Right ventricle myocardium inferior (tissue), 1 donor: ENCODE measurements at regions not wholly inside any gene's neighbourhood (a gene's known extent, or its start where the extent isn't known, plus 50 kb on each side); places are given as distances from the start of the nearest gene placed in this dataset.
A peak's percentile ranks its signal among the peaks of the same experiment; 100 is the strongest.

ENCODE experiments used
- ATAC-seq: fragments of 200-7000 bp; cut with Tn5 transposase; one replicate; pipeline ENCODE4 v1.9.1; 2020; ENCODE audit warnings: mild to moderate bottlenecking, moderate library complexity
- DNase-seq: peaks from one replicate; pipeline ENCODE4 v3.0.0; 2021; ENCODE audit errors: missing footprints
- intact Hi-C: fragments of 100-400 bp; cut with DNase I; formaldehyde crosslinking; loops from one replicate; pipeline ENCODE4 v1.11.0; 2022
- donor health status: DM: no; HTN: yes; CAD: no; lungs with severe emphysema.

DNA sequence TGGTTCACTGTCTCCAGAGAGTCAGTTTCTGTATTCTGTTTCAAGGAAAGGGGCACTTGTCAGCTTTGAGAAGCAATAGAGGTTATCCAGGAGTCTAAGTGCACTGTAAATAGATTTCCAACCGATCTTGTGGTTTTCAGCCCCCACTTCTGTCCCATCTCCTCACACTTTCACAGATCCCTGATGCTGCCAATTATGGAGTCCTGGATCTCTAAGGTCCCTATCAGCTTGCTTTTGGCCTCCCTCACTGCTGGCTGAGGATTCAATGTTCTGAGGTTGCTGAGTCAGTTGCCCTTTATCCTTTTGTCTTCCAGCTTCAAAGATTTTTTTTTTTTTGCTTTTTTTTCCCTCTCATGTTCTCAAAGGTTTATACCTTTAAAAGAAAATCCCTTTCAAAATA, 98.4 kb downstream of the DIRAS3 start:
- ATAC-seq (peak; percentile 76), DNase-seq (no peak)
- intact Hi-C loops: no loop called here

DNA sequence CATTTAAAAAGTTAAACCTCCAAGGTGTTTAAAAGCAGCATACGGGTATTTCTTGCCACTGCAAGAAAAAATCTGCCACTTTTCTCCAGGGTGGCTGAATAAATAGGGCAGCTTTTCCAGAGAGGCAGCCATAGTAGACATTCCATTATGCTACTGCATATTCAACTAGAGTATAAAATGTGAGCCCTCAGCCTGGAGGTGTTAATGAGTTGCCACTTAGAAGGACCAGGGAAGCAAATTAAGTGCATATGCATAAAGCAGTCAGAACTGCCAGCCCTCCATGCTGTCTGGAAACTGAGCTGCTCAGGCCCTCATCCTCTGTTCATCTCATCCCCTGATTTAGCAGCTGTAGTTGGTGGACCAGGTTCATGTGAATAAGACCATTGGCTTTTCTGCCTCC, 99.4 kb downstream of the DIRAS3 start:
- DNase-seq (no peak), ATAC-seq (no peak)
- intact Hi-C loops: no loop called here

DNA sequence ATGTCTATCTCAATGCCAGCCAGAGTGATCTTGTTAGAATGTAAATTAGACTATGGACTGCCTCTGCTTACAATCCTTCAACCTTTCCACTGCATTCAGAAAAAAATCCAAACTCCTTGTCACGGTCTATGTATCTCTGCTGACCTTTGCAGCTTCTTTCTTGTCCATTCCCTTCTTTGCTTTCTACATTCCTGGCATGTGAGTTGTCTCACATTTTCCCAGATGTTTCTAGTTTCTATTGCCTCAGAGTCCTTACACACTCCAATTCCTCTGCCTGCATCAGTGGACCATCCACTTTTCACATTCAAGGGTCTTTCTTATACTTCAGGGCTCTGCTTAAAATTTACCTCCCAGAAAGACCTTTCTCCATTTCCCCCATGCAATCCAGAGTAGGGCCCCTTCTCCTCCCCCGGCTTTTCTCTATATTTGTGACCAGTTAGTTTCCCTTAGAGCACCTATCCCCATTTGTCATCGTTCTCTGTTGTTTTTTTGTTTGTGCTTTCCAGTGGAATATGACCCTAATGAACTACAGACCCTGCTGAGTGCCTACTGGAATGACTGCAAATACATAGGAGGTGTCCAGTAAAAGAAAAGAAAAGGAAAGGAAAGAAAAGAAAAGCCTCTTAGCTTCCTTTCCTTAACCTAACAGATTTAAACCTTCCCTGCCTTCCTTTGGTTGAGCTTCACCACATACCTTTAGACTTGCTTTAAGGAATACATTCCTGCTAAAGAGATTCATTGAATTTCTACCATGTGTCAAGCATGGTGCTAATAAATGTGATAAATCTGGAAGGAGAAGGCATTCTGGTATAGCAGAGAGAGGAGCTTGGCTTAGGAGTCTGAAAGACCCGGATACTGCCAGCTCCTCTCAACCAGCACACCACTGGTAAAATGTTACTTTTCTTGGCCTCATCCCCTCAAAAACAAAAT, 102.0 kb downstream of the DIRAS3 start:
- ATAC-seq: no peak
- DNase-seq: no peak
- intact Hi-C loops: loop anchor here (5.0 kb wide), 1 partner anchor 86 kb away; no protein-coding TSS in a partner anchor

DNA sequence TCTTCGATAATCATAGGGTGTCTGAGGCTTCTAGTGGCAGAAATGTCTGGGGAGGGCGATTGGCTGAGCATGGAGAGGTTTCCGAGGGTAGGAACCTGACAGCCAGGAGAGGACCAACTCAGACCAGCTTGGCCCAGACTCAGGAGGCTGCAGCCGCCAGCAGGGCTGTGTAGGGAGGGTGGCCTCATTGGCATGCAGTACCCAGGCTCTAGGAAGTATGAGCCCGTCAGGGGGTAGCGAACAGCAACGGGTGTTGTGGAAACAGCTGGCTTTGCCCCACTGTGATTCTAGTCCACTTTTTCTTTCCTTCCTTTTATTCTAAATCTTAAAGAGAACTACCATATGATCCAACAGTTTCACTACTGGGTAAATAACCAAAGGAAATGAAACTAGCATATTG, 103.3 kb downstream of the DIRAS3 start:
- DNase-seq (no peak), ATAC-seq (peak; percentile 79)
- intact Hi-C loops: loop anchor here (5.0 kb wide), 1 partner anchor 85 kb away; no protein-coding TSS in a partner anchor

DNA sequence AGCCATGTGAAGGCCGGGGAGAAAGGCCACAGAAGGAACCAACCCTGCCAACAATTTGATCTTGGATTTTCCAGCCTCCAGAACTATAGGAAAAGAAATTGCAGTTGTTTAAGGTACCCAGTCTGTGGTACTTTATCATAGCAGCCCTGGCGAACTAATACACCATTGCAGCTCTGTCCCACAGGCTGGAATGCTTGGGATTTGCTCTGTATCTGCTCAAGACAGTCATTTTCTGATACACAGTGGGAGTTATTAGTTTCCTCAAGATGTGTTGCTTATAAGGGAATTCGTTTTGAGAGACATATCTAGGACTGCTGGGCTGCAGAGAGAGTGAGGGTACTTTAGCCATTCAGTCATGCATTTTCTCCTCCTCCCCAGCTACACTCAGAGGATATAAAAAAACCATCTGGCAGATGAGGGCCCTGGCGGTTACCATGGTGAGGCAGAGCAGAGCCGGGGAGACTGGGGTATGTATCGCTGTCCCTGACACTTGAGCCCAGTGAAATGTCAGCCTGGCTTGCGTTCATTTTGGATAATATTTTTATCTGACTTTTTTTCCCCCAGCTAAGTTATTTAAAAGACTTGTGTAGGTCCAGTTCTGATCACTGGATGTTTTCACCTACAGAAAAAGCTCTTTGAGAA, 104.6 kb downstream of the DIRAS3 start:
- DNase-seq (peak; percentile 68), ATAC-seq (peak; percentile 88)
- intact Hi-C loops: loop anchor here (5.0 kb wide), 1 partner anchor 84 kb away; no protein-coding TSS in a partner anchor

DNA sequence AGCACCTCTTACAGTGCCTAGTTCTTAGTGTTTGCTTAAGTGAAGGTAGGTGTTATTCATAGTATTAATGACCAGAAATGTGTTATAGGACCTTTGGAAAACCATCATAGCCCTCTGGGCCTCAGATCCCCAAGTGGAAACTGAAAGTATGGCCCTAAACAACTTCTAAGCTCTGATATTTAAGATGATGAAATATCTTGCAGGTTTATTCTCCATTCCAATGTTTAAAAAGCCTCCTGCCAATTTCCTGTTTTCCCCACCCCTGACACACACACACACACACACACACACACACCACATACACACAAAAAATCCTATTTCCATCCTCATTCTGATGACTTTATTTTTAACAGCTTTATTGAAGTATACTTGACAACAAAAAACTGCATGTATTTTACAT, 108.2 kb downstream of the DIRAS3 start:
- ATAC-seq (no peak), DNase-seq (no peak)
- intact Hi-C loops: no loop called here

DNA sequence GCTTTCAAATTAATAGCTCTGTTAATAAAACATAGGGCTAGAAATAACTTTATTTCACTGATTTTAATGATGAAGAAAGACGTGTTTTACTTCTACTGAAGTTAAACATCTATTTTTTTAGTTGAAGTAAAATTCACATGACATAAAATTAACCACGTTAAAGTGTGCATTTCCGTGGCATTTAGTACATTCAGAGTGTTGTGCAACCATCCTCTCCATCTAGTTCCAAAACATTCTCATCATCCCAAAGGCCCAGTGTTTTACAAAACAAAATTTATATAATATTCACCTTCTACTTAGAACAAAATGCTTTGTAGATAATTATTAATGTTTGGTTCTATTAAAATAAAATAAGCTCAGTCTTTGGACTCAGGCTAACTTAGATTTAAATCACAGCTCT, 108.5 kb upstream of the GNG12 start:
- intact Hi-C loops: no loop called here
- no peak for ATAC-seq
- DNase-seq: no peak

DNA sequence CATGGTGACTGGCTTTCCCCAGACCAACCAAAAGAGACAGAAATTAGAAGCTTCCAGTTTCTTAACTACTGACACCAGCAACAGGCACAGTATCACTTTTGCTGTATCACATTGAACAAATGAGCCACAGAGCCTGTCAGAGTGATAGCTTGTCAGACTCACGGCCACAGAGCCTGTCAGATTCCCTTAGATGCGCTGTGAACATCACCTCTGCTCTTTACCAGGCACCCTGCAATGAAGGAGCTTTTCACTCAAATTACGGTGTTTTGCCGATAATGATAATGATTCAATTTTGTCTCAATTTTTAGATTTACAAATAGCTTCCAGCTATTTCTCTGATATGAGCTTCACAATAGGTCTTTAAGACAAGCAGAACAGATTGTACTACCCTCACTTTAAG, 107.9 kb upstream of the GNG12 start:
- DNase-seq: no peak
- intact Hi-C loops: no loop called here
- no peak for ATAC-seq

DNA sequence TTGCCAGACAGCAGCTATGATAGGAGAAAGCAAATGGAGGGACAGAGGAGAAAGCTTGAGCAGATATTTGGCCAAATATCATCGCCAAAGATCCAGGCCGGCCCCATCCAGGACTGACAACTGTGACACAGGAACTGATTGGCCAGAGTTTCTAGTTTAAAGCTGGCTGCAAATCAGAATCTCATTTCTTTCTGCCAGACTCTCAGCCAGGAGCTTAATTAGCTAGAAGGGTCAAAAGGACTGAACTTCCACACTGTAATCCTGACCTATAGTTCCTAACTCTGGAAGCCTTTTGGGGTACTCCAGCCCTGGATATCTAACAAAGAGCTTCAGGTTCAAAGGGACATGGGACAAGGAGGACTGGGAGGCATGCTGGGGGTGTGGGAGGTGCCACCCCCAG, 106.7 kb upstream of the GNG12 start:
- no peak for DNase-seq
- intact Hi-C loops: no loop called here
- peak; percentile 47 for ATAC-seq

DNA sequence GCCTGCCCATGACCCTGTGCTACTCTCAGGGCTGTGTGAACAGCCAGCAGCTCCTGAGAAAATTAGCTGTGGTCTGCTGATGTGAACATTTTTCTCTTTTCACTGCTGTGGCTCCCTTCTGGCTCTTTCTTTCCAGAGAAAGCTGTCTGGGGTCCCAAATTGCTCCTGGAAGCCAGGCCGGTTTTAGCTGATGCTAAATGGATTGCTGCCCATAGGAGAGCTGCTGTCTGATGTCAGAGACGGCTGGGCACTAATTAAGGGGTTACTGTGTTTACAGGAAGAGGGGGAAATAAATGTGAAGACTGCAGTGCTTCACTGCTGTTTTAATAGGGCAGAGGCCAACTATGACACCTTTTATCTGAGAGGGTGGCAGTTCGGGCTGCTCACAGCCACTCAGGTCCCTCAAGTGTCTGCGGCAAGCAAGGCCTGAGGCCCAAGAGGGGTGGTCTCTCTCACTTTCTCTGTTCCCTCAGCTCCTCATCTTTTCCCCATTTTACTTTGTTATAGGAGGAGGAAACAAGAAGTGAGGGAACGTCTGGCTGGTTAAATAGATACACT, 106.0 kb upstream of the GNG12 start:
- intact Hi-C loops: no loop called here
- DNase-seq: no peak
- ATAC-seq: peak; percentile 42

DNA sequence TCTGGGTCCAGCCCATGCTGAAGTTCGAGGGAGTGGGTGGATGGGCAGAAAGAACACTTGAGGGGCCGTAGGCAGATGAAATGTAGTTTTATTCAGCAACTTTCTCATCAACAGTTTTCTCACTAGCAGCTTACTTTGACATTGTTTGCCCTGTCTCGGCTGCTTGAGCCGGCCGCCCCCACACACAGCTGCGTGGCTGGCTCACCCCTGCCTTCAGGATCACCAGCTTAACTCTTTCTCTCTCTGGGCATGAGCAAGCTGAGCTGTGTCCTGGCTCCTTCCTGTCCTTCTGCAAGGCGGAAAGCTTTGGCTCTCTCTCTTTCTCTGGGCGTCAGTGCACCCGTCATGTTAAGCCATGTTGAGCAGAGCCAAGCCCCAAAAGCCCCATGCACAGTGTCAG, 104.4 kb upstream of the GNG12 start:
- intact Hi-C loops: no loop called here
- no peak for ATAC-seq

DNA sequence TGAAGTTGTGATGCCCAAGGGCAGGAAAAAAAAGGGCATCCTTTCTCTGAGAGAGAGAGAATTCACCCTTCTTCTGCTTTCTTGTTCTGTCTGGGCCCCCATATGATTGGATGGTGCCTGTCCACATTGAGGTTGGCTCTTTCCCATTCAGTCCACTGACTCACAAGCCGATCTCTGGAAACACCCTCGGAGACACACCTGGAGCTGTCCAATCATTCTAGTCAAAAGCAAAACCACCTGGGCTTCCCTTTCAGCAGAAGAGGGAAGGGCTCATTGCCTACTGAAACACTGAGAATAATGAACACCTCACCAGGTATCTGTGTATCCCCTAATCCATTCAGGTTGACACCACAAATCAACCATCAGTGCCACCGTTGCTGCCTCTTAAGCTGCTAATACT, 103.7 kb upstream of the GNG12 start:
- DNase-seq (no peak), ATAC-seq (no peak)
- intact Hi-C loops: no loop called here

More for the DNA sequence above, 104.4 kb upstream of the GNG12 start:
- DNase-seq: no peak

DNA sequence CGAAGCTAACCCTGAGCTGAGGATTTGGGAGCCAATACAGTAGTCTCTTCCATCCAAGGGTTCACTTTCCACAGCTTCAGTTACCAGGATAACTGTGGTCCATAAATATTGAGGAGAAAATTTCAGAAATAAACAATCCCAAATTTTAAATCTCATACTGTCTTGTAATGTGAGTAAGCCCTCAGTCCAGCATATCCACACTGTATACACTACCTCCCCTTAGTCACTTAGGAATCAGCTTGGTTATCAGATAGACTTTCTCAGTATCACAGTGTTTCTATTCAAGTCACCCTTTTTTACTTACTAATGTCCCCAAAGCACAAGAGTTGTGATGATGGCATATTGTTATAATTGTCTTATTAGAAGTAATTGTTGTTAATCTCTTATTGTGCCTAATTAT, 102.3 kb upstream of the GNG12 start:
- ATAC-seq (no peak), DNase-seq (no peak)
- intact Hi-C loops: no loop called here

DNA sequence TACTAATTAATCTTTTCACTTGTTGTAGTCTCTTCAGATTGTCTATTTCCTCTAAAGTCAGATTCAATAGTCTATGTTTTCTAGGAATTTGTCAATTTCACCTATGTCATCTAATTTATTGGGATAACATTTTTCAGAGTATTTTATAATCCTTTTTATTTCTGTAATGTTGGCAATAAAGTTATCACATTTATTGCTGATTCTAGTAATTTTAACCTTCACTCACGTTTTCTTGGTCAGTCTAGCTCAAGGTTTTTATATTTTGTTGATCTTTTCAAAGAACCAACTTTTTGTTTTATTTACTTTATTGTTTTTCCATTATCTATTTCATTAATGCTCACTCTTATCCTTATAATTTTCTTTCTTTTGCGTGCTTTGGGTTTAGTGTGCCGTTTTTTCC, 97.9 kb upstream of the GNG12 start:
- DNase-seq: no peak
- intact Hi-C loops: no loop called here
- no peak for ATAC-seq

DNA sequence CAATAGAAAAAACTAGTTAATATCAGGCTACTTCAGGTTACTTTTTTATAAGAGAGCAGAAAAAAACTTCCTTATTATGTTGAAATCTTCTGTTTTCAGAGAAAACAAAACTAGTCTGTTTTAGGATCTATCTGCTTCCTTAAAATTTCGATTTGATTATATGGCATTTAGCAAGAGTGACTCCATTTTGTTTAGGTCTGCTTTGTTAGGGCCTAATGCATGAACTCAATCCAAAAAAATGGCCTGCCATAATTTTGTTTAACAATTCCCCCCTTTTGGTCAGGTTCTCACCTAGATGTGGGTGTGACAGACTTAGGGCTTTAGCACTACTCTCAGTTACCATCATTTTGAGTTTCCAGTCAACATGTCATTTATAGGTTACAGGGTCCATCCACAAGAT, 89.8 kb upstream of the GNG12 start:
- ATAC-seq: no peak
- no peak for DNase-seq
- intact Hi-C loops: no loop called here

DNA sequence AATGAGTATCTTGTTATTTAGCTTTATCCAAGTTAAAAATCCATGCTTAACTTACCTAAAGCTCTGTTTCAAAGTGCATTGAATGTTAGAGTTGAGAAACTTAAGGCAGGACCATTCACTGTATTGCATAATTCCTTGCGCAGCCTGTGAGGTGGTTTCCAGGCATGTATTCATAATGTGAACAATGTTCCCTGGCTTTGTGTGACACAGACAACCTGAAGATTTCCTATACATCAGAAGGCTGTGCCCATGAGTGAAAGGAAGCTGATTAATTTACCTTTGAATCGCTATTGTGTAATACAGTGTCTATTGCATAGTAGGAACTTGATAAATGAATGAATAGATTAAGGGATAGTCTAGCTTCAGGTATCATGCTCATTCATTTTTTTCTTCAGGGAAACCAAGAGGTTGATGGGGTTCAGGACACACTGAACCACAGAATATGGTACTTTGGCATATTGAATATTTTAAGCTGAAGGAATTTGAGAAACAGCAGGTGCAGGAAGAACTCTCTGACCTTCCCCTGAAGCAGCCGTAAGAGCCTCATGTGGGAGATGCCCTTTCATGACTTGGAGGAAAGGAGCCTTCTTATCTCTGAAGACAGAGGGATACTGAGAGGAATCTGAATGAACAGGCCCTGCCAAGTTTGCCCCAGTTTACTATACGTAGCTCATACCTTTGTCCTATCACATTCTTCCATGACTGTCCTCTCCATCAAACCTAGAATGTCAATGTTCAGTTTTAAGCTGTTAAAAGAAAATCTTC, 88.6 kb upstream of the GNG12 start:
- intact Hi-C loops: no loop called here
- no peak for DNase-seq
- ATAC-seq: no peak

DNA sequence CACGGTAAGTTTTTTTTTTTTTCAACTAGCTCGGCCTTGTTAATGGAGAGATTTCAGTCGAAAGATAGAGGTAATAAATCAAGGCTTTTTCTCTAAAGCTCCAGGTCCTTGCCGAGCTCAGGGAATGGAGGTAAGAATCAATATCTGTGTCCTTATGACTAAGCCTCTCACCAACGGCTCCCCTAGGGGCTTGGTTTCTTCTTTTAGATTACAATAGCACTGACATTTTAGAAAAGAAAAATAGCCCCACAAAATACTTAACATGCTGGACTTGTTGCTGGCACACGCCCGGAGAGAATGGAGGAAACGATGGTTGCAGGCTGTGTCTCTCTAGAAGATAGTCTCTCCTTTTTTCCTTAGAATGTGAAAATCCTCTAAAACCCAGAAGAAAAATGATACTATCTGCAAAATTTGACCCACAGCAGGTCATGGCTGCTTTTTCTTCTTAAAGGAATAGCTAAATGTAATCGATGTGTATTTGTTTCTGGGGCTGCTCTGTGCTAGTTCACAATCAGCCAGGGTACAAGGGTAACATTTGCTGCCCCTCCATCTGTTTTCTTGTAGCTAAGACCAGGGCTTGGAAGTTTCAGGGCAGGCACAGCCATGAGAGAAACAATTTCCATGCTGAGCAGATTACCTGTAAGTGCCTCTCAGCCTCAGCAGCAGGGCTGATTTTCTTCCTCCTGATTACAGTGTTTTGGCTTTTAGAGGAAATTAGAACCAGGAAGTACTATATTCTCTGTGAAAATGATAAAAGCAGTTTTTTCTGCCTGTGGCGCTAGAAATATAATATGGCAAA, 86.2 kb upstream of the GNG12 start:
- DNase-seq (no peak), ATAC-seq (no peak)
- intact Hi-C loops: no loop called here

DNA sequence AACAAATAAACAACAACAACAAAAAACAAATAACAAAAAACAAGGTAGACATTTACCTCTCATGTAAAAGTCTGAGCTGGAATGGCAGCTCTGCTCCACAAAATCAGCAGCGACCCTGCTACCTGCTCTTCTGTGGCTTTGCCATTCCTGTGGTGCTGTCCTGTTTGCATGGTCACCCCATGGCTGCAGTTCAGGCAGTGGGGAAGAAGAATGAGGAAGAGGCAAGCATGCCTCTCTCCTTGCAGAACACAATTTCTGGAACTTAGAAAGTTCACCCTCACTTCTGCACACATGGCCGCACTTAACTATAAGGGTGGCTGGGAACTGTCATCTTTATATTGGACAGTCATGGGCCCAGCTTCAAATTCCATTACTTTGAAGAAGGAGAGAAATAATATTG, 84.8 kb upstream of the GNG12 start:
- ATAC-seq (no peak), DNase-seq (no peak)
- intact Hi-C loops: no loop called here

DNA sequence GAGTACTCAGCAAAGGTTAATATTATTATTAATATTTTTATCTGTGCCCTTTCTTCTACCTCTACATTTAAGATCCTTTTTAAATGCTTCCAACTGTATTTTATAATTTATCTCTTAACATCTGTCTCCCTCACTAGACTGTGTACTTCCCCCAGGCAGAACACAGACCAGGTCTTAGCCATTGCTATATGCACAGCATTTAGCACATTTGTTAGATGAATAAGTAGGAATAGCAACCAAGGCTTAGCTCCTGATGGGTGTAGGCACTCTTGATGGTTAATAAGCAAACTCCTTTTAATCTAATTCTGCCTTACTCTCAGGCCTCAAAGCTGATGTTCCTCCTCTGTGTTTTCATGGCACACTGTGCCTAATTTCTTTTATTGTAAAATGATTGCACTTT, 83.7 kb upstream of the GNG12 start:
- no peak for DNase-seq
- no peak for ATAC-seq
- intact Hi-C loops: no loop called here
